SK-N-SH treated with all-trans-retinoic acid at 6 μM for 48 hours (cell line): ENCODE measurements at regions not wholly inside any gene's neighbourhood (a gene's known extent, or its start where the extent isn't known, plus 50 kb on each side); places are given as distances from the start of the nearest gene placed in this dataset.

ENCODE experiments used
- ATAC-seq: fragments of 200-7000 bp; cut with Tn5 transposase; 3 replicates; pipeline ENCODE4 v1.9.1; 2020; ENCODE audit warnings: mild to moderate bottlenecking, moderate library complexity
- ARNTL ChIP-seq: fragments of 450-650 bp; formaldehyde crosslinking; IDR thresholded peaks from 2 replicates; pipeline ENCODE4 v1.5.0; 2020; ENCODE audit warnings: low read depth, mild to moderate bottlenecking, moderate library complexity, borderline replicate concordance
- BACH2 ChIP-seq: fragments of 250-450 bp; sonication (Bioruptor Pico); IDR thresholded peaks from 2 replicates; pipeline ENCODE4 v1.9.0; 2021; ENCODE audit warnings: mild to moderate bottlenecking, borderline replicate concordance
- CSDC2 ChIP-seq: fragments of 250-450 bp; sonication (Bioruptor Pico); IDR thresholded peaks from 2 replicates; pipeline ENCODE4 v1.5.0; 2020; ENCODE audit warnings: mild to moderate bottlenecking, moderate library complexity
- ESRRG ChIP-seq: fragments of 250-450 bp; sonication (Bioruptor Pico); IDR thresholded peaks from 2 replicates; pipeline ENCODE4 v1.6.1; 2021; ENCODE audit warnings: mild to moderate bottlenecking
- GLIS3 ChIP-seq: fragments of 250-450 bp; sonication (Bioruptor Pico); IDR thresholded peaks from 2 replicates; pipeline ENCODE4 v1.5.0; 2020; ENCODE audit warnings: mild to moderate bottlenecking, moderate library complexity
- ISL1 ChIP-seq: fragments of 250-450 bp; sonication (Bioruptor Pico); IDR thresholded peaks from 2 replicates; pipeline ENCODE4 v2.1.2; 2022; ENCODE audit warnings: mild to moderate bottlenecking, moderate library complexity
- PPARA ChIP-seq: fragments of 250-450 bp; sonication (Bioruptor Pico); IDR thresholded peaks from 2 replicates; pipeline ENCODE4 v1.5.0; 2020; ENCODE audit warnings: mild to moderate bottlenecking, borderline replicate concordance
- RARB ChIP-seq: fragments of 250-450 bp; sonication (Bioruptor Pico); IDR thresholded peaks from 2 replicates; pipeline ENCODE4 v1.8.0; 2021; ENCODE audit warnings: mild to moderate bottlenecking, moderate library complexity
- ZC3H10 ChIP-seq: fragments of 250-450 bp; sonication (Bioruptor Pico); IDR thresholded peaks from 2 replicates; pipeline ENCODE4 v1.5.1; 2021; ENCODE audit warnings: mild to moderate bottlenecking, moderate library complexity
- ZFP3 ChIP-seq: fragments of 250-450 bp; sonication (Bioruptor Pico); IDR thresholded peaks from 2 replicates; pipeline ENCODE4 v1.5.0; 2020; ENCODE audit warnings: mild to moderate bottlenecking, moderate library complexity
- ZFP30 ChIP-seq: fragments of 450-650 bp; formaldehyde crosslinking; IDR thresholded peaks from 2 replicates; pipeline ENCODE4 v1.5.0; 2022; ENCODE audit warnings: mild to moderate bottlenecking, moderate library complexity
- ZNF565 ChIP-seq: fragments of 450-650 bp; formaldehyde crosslinking; conservative IDR thresholded peaks from 2 replicates; pipeline ENCODE4 v1.5.0; 2020; ENCODE audit warnings: low read depth, mild to moderate bottlenecking, moderate library complexity
- ZNF70 ChIP-seq: fragments of 450-650 bp; formaldehyde crosslinking; IDR thresholded peaks from 2 replicates; pipeline ENCODE4 v1.5.0; 2020; ENCODE audit warnings: mild to moderate bottlenecking, moderate library complexity
- ZNF8 ChIP-seq: fragments of 450-650 bp; formaldehyde crosslinking; IDR thresholded peaks from 2 replicates; pipeline ENCODE4 v1.5.0; 2020; ENCODE audit warnings: mild to moderate bottlenecking, moderate library complexity
- TF ChIP-seq, protein P1 (sequence below): fragments of 250-450 bp; sonication (Bioruptor Pico); IDR thresholded peaks from 2 replicates; pipeline ENCODE4 v1.5.1; 2021; ENCODE audit warnings: mild to moderate bottlenecking, moderate library complexity
- TF ChIP-seq, protein P2 (sequence below): fragments of 250-450 bp; sonication (Bioruptor Pico); IDR thresholded peaks from 2 replicates; pipeline ENCODE4 v1.8.0; 2020; ENCODE audit warnings: mild to moderate bottlenecking, moderate library complexity, borderline replicate concordance
- TF ChIP-seq, protein P3 (sequence below): fragments of 250-450 bp; sonication (Bioruptor Pico); IDR thresholded peaks from 2 replicates; pipeline ENCODE4 v1.5.0; 2020; ENCODE audit warnings: mild to moderate bottlenecking, moderate library complexity
- TF ChIP-seq, protein P4 (sequence below): fragments of 250-450 bp; sonication (Bioruptor Pico); IDR thresholded peaks from 2 replicates; pipeline ENCODE4 v1.5.1; 2020; ENCODE audit warnings: low read depth, mild to moderate bottlenecking, moderate library complexity
- TF ChIP-seq, protein P5 (sequence below): fragments of 250-450 bp; sonication (Bioruptor Pico); IDR thresholded peaks from 2 replicates; pipeline ENCODE4 v1.8.0; 2021; ENCODE audit warnings: low read depth, mild to moderate bottlenecking, moderate library complexity, borderline replicate concordance

DNA sequence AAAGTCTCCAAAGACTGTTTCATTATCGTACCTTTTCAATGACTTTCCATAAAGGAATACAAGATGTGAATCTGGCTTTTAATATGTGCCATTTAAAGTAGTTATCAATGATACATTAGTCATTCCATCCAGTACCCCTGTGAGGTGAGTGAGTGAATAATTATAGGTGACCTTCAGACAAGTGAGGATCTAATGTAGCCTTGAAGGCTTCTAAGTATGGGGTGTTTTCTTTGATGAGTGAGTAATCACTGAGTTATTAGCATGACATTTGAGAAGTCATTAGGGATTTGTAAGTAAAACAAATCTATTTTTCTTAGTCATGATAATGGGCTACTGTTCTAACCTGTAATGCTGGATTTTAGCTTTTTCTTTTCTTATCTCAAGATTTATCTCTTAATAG is 831.4 kb downstream of the ADGRL2 start:
- ATAC-seq: no peak
- no peak for TF ChIP-seq ZC3H10 (CRISPR knock-in tag)
- TF ChIP-seq, protein P1, sequence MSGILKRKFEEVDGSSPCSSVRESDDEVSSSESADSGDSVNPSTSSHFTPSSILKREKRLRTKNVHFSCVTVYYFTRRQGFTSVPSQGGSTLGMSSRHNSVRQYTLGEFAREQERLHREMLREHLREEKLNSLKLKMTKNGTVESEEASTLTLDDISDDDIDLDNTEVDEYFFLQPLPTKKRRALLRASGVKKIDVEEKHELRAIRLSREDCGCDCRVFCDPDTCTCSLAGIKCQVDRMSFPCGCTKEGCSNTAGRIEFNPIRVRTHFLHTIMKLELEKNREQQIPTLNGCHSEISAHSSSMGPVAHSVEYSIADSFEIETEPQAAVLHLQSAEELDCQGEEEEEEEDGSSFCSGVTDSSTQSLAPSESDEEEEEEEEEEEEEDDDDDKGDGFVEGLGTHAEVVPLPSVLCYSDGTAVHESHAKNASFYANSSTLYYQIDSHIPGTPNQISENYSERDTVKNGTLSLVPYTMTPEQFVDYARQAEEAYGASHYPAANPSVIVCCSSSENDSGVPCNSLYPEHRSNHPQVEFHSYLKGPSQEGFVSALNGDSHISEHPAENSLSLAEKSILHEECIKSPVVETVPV (CRISPR knock-in tag): no peak
- peak; percentile 84 for TF ChIP-seq ISL1
- TF ChIP-seq GLIS3: no peak
- no peak for TF ChIP-seq ZNF70 (CRISPR knock-in tag)
- TF ChIP-seq ZFP3: no peak
- TF ChIP-seq CSDC2 (CRISPR knock-in tag): no peak
- TF ChIP-seq, protein P2, sequence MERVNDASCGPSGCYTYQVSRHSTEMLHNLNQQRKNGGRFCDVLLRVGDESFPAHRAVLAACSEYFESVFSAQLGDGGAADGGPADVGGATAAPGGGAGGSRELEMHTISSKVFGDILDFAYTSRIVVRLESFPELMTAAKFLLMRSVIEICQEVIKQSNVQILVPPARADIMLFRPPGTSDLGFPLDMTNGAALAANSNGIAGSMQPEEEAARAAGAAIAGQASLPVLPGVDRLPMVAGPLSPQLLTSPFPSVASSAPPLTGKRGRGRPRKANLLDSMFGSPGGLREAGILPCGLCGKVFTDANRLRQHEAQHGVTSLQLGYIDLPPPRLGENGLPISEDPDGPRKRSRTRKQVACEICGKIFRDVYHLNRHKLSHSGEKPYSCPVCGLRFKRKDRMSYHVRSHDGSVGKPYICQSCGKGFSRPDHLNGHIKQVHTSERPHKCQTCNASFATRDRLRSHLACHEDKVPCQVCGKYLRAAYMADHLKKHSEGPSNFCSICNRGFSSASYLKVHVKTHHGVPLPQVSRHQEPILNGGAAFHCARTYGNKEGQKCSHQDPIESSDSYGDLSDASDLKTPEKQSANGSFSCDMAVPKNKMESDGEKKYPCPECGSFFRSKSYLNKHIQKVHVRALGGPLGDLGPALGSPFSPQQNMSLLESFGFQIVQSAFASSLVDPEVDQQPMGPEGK: no peak

DNA sequence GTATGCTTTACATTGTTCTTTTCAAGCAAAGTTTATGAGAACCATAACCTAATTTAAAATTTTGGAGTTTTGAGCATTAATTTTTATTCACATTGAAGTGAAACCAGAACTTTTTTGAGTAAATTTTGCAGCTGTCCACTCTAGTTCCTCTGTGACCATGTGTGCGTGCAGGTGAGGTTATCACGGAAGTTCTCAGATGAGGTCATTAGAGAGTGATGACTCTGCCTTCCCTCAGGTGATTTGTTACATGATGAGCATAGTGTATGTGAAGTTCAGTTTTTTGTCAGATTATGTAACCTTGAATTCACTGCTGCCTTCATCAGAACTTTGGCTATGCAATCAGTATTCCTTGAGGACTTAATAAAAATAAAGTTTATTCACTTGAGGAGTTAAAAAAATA is 828.2 kb downstream of the ADGRL2 start:
- no peak for ATAC-seq

DNA sequence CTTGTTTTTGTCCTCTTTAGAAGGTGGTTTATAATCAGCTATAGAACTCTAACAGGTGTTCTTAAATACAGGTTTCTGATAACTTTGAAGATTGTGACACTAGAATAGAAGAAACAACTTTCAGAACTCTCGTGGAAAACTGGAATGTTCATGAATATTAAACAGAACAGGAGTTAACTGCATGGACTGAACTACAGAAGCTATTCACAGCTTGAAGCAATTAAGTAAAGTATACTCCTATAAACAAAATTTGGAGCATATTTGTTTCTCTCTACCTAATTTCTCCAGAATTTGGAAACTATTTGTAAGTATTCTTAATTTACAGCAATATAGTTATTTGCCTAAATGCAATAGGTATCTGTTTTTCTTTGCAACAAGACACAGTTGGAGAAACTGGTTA is 824.8 kb downstream of the ADGRL2 start:
- ATAC-seq: no peak

More for the DNA sequence above, 828.2 kb downstream of the ADGRL2 start:
- TF ChIP-seq ARNTL (CRISPR knock-in tag) (no peak), ESRRG (CRISPR knock-in tag) (no peak), RARB (CRISPR knock-in tag) (no peak), CSDC2 (CRISPR knock-in tag) (no peak)
- TF ChIP-seq, protein P1 (CRISPR knock-in tag): no peak

DNA sequence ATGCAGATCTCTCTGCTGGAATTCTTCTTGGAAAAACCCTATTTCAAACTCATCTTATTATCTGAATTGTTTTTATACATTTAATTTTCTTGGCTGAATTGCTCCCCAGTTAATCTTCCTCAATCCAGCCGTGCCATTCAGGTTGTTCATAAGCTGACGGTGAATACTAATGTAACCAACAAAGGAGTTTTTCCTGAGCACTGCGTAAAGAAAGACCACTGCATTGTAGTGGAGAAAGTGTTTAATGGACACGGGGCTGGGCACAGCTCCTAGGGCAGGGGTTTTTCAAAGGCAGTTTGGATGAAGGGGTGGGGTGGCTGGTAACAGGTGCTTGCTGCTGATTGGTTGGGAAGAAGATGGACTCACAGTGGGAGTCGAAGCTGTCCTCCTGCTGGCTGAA is 820.3 kb downstream of the ADGRL2 start:
- ATAC-seq: no peak
- TF ChIP-seq ISL1 (no peak), ZFP30 (CRISPR knock-in tag) (no peak), ZC3H10 (CRISPR knock-in tag) (no peak), ZFP3 (no peak), PPARA (no peak), CSDC2 (CRISPR knock-in tag) (no peak), ESRRG (CRISPR knock-in tag) (no peak), ZNF565 (no peak), ZNF8 (no peak), RARB (CRISPR knock-in tag) (no peak), GLIS3 (no peak), BACH2 (CRISPR knock-in tag) (no peak)
- TF ChIP-seq, protein P2: no peak
- TF ChIP-seq, protein P3, sequence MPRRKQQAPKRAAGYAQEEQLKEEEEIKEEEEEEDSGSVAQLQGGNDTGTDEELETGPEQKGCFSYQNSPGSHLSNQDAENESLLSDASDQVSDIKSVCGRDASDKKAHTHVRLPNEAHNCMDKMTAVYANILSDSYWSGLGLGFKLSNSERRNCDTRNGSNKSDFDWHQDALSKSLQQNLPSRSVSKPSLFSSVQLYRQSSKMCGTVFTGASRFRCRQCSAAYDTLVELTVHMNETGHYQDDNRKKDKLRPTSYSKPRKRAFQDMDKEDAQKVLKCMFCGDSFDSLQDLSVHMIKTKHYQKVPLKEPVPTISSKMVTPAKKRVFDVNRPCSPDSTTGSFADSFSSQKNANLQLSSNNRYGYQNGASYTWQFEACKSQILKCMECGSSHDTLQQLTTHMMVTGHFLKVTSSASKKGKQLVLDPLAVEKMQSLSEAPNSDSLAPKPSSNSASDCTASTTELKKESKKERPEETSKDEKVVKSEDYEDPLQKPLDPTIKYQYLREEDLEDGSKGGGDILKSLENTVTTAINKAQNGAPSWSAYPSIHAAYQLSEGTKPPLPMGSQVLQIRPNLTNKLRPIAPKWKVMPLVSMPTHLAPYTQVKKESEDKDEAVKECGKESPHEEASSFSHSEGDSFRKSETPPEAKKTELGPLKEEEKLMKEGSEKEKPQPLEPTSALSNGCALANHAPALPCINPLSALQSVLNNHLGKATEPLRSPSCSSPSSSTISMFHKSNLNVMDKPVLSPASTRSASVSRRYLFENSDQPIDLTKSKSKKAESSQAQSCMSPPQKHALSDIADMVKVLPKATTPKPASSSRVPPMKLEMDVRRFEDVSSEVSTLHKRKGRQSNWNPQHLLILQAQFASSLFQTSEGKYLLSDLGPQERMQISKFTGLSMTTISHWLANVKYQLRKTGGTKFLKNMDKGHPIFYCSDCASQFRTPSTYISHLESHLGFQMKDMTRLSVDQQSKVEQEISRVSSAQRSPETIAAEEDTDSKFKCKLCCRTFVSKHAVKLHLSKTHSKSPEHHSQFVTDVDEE (CRISPR knock-in tag): no peak
- TF ChIP-seq, protein P4, sequence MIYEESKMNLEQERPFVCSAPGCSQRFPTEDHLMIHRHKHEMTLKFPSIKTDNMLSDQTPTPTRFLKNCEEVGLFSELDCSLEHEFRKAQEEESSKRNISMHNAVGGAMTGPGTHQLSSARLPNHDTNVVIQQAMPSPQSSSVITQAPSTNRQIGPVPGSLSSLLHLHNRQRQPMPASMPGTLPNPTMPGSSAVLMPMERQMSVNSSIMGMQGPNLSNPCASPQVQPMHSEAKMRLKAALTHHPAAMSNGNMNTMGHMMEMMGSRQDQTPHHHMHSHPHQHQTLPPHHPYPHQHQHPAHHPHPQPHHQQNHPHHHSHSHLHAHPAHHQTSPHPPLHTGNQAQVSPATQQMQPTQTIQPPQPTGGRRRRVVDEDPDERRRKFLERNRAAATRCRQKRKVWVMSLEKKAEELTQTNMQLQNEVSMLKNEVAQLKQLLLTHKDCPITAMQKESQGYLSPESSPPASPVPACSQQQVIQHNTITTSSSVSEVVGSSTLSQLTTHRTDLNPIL (CRISPR knock-in tag): no peak
- TF ChIP-seq, protein P1 (CRISPR knock-in tag): no peak
- TF ChIP-seq, protein P5, sequence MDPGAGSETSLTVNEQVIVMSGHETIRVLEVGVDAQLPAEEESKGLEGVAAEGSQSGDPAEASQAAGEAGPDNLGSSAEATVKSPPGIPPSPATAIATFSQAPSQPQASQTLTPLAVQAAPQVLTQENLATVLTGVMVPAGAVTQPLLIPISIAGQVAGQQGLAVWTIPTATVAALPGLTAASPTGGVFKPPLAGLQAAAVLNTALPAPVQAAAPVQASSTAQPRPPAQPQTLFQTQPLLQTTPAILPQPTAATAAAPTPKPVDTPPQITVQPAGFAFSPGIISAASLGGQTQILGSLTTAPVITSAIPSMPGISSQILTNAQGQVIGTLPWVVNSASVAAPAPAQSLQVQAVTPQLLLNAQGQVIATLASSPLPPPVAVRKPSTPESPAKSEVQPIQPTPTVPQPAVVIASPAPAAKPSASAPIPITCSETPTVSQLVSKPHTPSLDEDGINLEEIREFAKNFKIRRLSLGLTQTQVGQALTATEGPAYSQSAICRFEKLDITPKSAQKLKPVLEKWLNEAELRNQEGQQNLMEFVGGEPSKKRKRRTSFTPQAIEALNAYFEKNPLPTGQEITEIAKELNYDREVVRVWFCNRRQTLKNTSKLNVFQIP (CRISPR knock-in tag): no peak

More for the DNA sequence above, 824.8 kb downstream of the ADGRL2 start:
- TF ChIP-seq ESRRG (CRISPR knock-in tag) (no peak), CSDC2 (CRISPR knock-in tag) (no peak), ISL1 (no peak), RARB (CRISPR knock-in tag) (no peak)
